HUES6 (cell line): ENCODE measurements at regions not wholly inside any gene's neighbourhood (a gene's known extent, or its start where the extent isn't known, plus 50 kb on each side); places are given as distances from the start of the nearest gene placed in this dataset.

Experiments used
- H3K27ac ChIP-seq: 2 replicates; pipeline ENCODE4 v1.7.0; 2013; ENCODE audit warnings: low read depth, mild to moderate bottlenecking, low read length, inconsistent platforms
- H3K27me3 ChIP-seq: 2 replicates; pipeline ENCODE4 v1.6.1; 2013; ENCODE audit warnings: low read length; ENCODE audit not compliant: control insufficient read depth, insufficient read depth
- H3K36me3 ChIP-seq: 2 replicates; pipeline ENCODE4 v1.6.1; 2013; ENCODE audit warnings: low read length; ENCODE audit not compliant: control insufficient read depth, insufficient read depth
- H3K4me1 ChIP-seq: 2 replicates; pipeline ENCODE4 v1.6.1; 2013; ENCODE audit warnings: low read length; ENCODE audit not compliant: control insufficient read depth, insufficient read depth
- H3K4me3 ChIP-seq: 2 replicates; pipeline ENCODE4 v1.5.1; 2013; ENCODE audit warnings: low read depth, low read length
- H3K9ac ChIP-seq: one replicate; pipeline ENCODE4 v1.6.1; 2013; ENCODE audit warnings: mild to moderate bottlenecking, low read length
- H3K9me3 ChIP-seq: 2 replicates; pipeline ENCODE4 v1.6.1; 2013; ENCODE audit warnings: low read depth, low read length; ENCODE audit not compliant: control insufficient read depth, insufficient read depth

- H3K27me3 ChIP-seq = no peaks in the 10 kb centered on the region; the same call in 1 of the 2 replicates
- peaks cover 4% of the 10 kb centered on the region; the same call in 1 of the 2 replicates for H3K4me1 ChIP-seq
- H3K9ac ChIP-seq = no peak overlapping the region
- no peaks in the 10 kb centered on the region for H3K9me3 ChIP-seq
- no peaks in the 10 kb centered on the region for H3K36me3 ChIP-seq
- no peak overlapping the region for H3K27ac ChIP-seq
- H3K4me3 ChIP-seq = no peak overlapping the region
These were observed 106.4 kb upstream of the GRIA3 start for GRCh38 chrX:123077631-123078030.

DNA sequence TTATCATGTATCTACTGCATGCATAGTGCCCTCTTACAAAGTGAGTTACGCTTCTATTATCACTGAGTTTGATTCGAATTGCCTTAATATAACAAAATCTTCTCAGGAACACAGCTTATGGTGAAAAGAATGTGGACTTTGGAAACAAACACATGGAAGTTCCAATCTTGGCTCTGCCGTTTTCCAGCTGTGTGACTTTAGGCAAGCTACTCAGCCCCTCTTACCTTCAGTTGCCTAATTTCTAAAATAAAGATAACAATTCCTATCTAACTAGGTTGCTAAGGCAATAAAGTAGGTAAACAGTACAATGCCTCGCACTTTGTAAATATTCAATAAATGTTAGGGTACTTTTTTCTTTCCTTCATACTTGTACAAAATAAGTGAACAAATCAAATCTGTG is 104.0 kb upstream of the GRIA3 start:
- H3K4me3 ChIP-seq = no peak overlapping the region
- H3K36me3 ChIP-seq = no peaks in the 10 kb centered on the region
- no peak overlapping the region for H3K9ac ChIP-seq
- H3K27me3 ChIP-seq = no peaks in the 10 kb centered on the region; the same call in 1 of the 2 replicates
- H3K4me1 ChIP-seq = peaks cover 12% of the 10 kb centered on the region; the same call in 1 of the 2 replicates
- H3K27ac ChIP-seq = no peak overlapping the region
- H3K9me3 ChIP-seq = no peaks in the 10 kb centered on the region

- Histone ChIP-seq H3K27ac (no peak overlapping the region), H3K36me3 (no peaks in the 10 kb centered on the region), H3K9ac (no peak overlapping the region), H3K4me1 (peaks cover 22% of the 10 kb centered on the region), H3K9me3 (no peaks in the 10 kb centered on the region), H3K27me3 (peaks cover 3% of the 10 kb centered on the region; the same call in 1 of the 2 replicates), H3K4me3 (no peak overlapping the region)
These were observed 102.3 kb upstream of the GRIA3 start for GRCh38 chrX:123081776-123082175.

GRCh38 chrX:123083924-123084323 is 100.2 kb upstream of the GRIA3 start:
- H3K4me1 ChIP-seq = peaks cover 18% of the 10 kb centered on the region
- peaks cover 4% of the 10 kb centered on the region; the same call in 1 of the 2 replicates for H3K27me3 ChIP-seq
- H3K27ac ChIP-seq = no peak overlapping the region
- H3K9me3 ChIP-seq = no peaks in the 10 kb centered on the region
- no peaks in the 10 kb centered on the region for H3K36me3 ChIP-seq
- H3K4me3 ChIP-seq = no peak overlapping the region
- H3K9ac ChIP-seq = no peak overlapping the region

DNA sequence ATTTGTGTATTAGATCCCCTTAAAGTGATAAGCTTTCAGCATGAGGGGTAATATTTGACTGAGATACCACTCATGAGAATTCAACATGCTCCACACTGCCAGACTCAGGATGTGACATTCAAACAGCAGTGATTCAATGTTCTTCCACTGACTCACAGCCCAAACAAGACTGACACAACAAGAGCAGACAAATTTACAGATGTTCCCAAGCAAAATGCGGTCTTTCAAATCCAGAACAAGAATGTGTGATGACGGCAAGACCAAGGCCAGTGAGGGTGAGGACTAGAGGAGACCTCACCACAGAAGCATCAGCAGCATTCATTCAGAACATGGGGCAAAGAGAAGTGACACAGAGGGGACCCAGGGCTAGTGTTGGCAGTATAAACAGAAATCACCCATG is 99.3 kb upstream of the GRIA3 start:
- Histone ChIP-seq H3K36me3 (no peaks in the 10 kb centered on the region), H3K9me3 (no peaks in the 10 kb centered on the region), H3K4me1 (peaks cover 18% of the 10 kb centered on the region), H3K4me3 (no peak overlapping the region), H3K9ac (no peak overlapping the region), H3K27ac (no peak overlapping the region), H3K27me3 (peaks cover 4% of the 10 kb centered on the region; the same call in 1 of the 2 replicates)

DNA sequence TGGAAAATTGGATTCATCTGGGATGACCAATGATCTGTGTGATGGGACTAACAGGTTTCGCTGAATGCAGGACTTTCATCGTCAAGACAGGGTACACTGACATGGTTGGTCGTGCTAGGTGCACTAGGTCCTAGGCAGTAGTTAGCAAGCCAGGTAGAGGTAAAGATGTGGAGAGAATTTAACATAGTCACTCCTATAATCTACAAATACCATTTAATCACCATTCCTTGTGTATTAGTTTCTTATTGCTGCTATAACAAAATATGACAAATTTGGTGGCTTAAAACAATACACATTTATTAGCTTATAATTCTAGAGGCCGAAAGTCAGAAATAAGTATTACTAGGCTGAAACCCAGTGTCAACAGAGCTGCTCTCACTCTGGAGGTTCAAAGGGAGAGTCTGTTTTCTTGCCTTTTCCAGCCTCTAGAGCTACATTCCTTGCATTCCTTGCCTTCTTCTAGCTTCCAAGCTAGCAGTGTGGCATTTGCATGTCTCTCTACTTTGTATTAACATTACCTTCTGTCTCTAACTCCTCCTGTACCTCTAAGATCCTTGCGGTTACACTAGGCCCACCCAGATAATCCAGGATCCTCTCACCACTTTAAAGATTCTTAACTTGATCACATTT is 98.7 kb upstream of the GRIA3 start:
- no peaks in the 10 kb centered on the region for H3K9me3 ChIP-seq
- peaks cover 18% of the 10 kb centered on the region for H3K4me1 ChIP-seq
- no peak overlapping the region for H3K27ac ChIP-seq
- H3K36me3 ChIP-seq = no peaks in the 10 kb centered on the region
- H3K9ac ChIP-seq = no peak overlapping the region
- no peak overlapping the region for H3K4me3 ChIP-seq
- peaks cover 4% of the 10 kb centered on the region; the same call in 1 of the 2 replicates for H3K27me3 ChIP-seq

GRCh38 chrX:123086768-123087167 is 97.3 kb upstream of the GRIA3 start:
- Histone ChIP-seq H3K27ac (no peak overlapping the region), H3K4me3 (no peak overlapping the region), H3K27me3 (peaks cover 4% of the 10 kb centered on the region; the same call in 1 of the 2 replicates), H3K36me3 (no peaks in the 10 kb centered on the region), H3K9me3 (no peaks in the 10 kb centered on the region), H3K4me1 (peaks cover 18% of the 10 kb centered on the region), H3K9ac (no peak overlapping the region)

- Histone ChIP-seq H3K9me3 (no peaks in the 10 kb centered on the region), H3K9ac (no peak overlapping the region), H3K27ac (no peak overlapping the region), H3K36me3 (no peaks in the 10 kb centered on the region), H3K4me3 (no peak overlapping the region), H3K4me1 (peaks cover 18% of the 10 kb centered on the region), H3K27me3 (peaks cover 4% of the 10 kb centered on the region; the same call in 1 of the 2 replicates)
These were observed 96.8 kb upstream of the GRIA3 start for GRCh38 chrX:123087326-123087725.

GRCh38 chrX:123088331-123088730 is 95.7 kb upstream of the GRIA3 start:
- no peak overlapping the region for H3K4me3 ChIP-seq
- no peak overlapping the region for H3K9ac ChIP-seq
- no peaks in the 10 kb centered on the region for H3K36me3 ChIP-seq
- peaks cover 22% of the 10 kb centered on the region for H3K4me1 ChIP-seq
- peaks cover 4% of the 10 kb centered on the region; the same call in 1 of the 2 replicates for H3K27me3 ChIP-seq
- no peak overlapping the region for H3K27ac ChIP-seq
- H3K9me3 ChIP-seq = no peaks in the 10 kb centered on the region

GRCh38 chrX:123088930-123089329 is 95.1 kb upstream of the GRIA3 start:
- no peak overlapping the region for H3K4me3 ChIP-seq
- H3K9me3 ChIP-seq = no peaks in the 10 kb centered on the region
- H3K27ac ChIP-seq = no peak overlapping the region
- H3K4me1 ChIP-seq = peaks cover 28% of the 10 kb centered on the region
- no peaks in the 10 kb centered on the region for H3K36me3 ChIP-seq
- peaks cover 4% of the 10 kb centered on the region; the same call in 1 of the 2 replicates for H3K27me3 ChIP-seq
- no peak overlapping the region for H3K9ac ChIP-seq

DNA sequence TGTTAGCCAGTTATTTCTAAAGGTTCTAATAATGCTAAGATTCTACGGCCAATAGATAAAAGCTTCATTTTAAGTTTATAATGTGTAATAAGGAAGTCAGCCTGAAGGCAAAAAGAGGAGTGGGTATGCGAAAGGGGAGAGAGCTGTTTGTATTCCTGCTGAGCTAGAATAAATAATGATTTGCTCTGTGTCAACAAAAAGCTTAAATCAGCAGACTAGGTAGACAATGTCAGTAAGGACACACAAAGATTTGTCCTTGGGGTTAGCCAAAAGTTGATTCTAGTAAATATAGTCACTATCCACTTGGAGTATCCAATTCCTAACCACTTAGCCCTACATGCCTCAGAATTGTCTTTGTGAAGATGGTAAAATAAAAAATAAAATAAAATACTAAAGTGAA is 90.3 kb upstream of the GRIA3 start:
- Histone ChIP-seq H3K27ac (no peak overlapping the region), H3K9me3 (no peaks in the 10 kb centered on the region), H3K4me1 (peaks cover 12% of the 10 kb centered on the region), H3K27me3 (peaks cover 6% of the 10 kb centered on the region; the same call in 1 of the 2 replicates), H3K9ac (no peak overlapping the region), H3K4me3 (no peak overlapping the region), H3K36me3 (no peaks in the 10 kb centered on the region)
